Nephron progenitor cell (in vitro differentiated cells): ENCODE measurements at regions not wholly inside any gene's neighbourhood (a gene's known extent, or its start where the extent isn't known, plus 50 kb on each side); places are given as distances from the start of the nearest gene placed in this dataset.
A peak's percentile ranks its signal among the peaks of the same experiment; 100 is the strongest.
"Not testable (repeated sequence)": the region's sequence is repeated elsewhere in the genome, so short reads cannot be mapped to it uniquely, and the experiment has no call there.

ENCODE experiments used
- DNase-seq: peaks from one replicate; pipeline ENCODE4 v3.0.0; 2021
- H3K27ac Mint-ChIP-seq: 2 replicates; pipeline ENCODE4 v1.8.0; 2021; ENCODE audit warnings: mild to moderate bottlenecking, moderate library complexity, mixed read lengths
- H3K27me3 Mint-ChIP-seq: 2 replicates; pipeline ENCODE4 v1.8.0; 2021; ENCODE audit warnings: mild to moderate bottlenecking, low read depth, mixed read lengths; ENCODE audit not compliant: poor library complexity
- H3K36me3 Mint-ChIP-seq: 2 replicates; pipeline ENCODE4 v1.8.0; 2021; ENCODE audit warnings: low read depth, mixed read lengths
- H3K4me1 Mint-ChIP-seq: 2 replicates; pipeline ENCODE4 v1.8.0; 2021; ENCODE audit warnings: mixed read lengths
- H3K4me3 Mint-ChIP-seq: 2 replicates; pipeline ENCODE4 v1.8.0; 2021; ENCODE audit warnings: mild to moderate bottlenecking, moderate library complexity, mixed read lengths
- H3K9me3 Mint-ChIP-seq: 2 replicates; pipeline ENCODE4 v1.8.0; 2021; ENCODE audit warnings: mild to moderate bottlenecking, moderate library complexity, mixed read lengths
- CTCF ChIP-seq: fragments of 200-600 bp; sonication (generic); IDR thresholded peaks from 2 replicates; pipeline ENCODE4 v1.5.0; 2021; ENCODE audit warnings: antibody characterized with exemption

- Mint-ChIP-seq H3K9me3 (no peaks in the 10 kb centered on the region), H3K27ac (no peak overlapping the region), H3K36me3 (no peaks in the 10 kb centered on the region), H3K27me3 (no peaks in the 10 kb centered on the region), H3K4me1 (no peaks in the 10 kb centered on the region), H3K4me3 (no peak overlapping the region)
- TF ChIP-seq CTCF = no peak
- no peak for DNase-seq
These were observed 752.4 kb upstream of the SLC8A1 start for GRCh38 chr2:41204315-41204714.

- H3K27me3 Mint-ChIP-seq = no peaks in the 10 kb centered on the region
- no peaks in the 10 kb centered on the region for H3K4me1 Mint-ChIP-seq
- no peaks in the 10 kb centered on the region for H3K9me3 Mint-ChIP-seq
- TF ChIP-seq CTCF = no peak
- H3K4me3 Mint-ChIP-seq = no peak overlapping the region
- DNase-seq = no peak
- H3K36me3 Mint-ChIP-seq = no peaks in the 10 kb centered on the region
- no peak overlapping the region for H3K27ac Mint-ChIP-seq
These were observed 754.1 kb upstream of the SLC8A1 start for GRCh38 chr2:41206004-41206403.

- DNase-seq = no peak
- no peak overlapping the region for H3K27ac Mint-ChIP-seq
These were observed 755.7 kb upstream of the SLC8A1 start for GRCh38 chr2:41207578-41207977.

GRCh38 chr2:41210030-41210429 lies 758.1 kb upstream of the SLC8A1 start:
- not testable (repeated sequence) for H3K27ac Mint-ChIP-seq, DNase-seq, H3K36me3 Mint-ChIP-seq, H3K4me1 Mint-ChIP-seq, H3K9me3 Mint-ChIP-seq, H3K4me3 Mint-ChIP-seq, H3K27me3 Mint-ChIP-seq

More at GRCh38 chr2:41207578-41207977, 755.7 kb upstream of the SLC8A1 start:
- Mint-ChIP-seq H3K27me3 (no peaks in the 10 kb centered on the region), H3K4me1 (no peaks in the 10 kb centered on the region), H3K9me3 (no peaks in the 10 kb centered on the region), H3K36me3 (no peaks in the 10 kb centered on the region), H3K4me3 (no peak overlapping the region)
- TF ChIP-seq CTCF = no peak

- Mint-ChIP-seq H3K27me3 (no peaks in the 10 kb centered on the region), H3K9me3 (no peaks in the 10 kb centered on the region), H3K36me3 (no peaks in the 10 kb centered on the region), H3K4me3 (no peak overlapping the region), H3K4me1 (no peaks in the 10 kb centered on the region), H3K27ac (no peak overlapping the region)
- no peak for DNase-seq
- no peak for TF ChIP-seq CTCF
These were observed 765.1 kb upstream of the SLC8A1 start for GRCh38 chr2:41216978-41217377.

GRCh38 chr2:41222593-41222992 lies 770.7 kb upstream of the SLC8A1 start:
- no peak overlapping the region for H3K27ac Mint-ChIP-seq
- no peaks in the 10 kb centered on the region for H3K36me3 Mint-ChIP-seq
- TF ChIP-seq CTCF = no peak
- DNase-seq = no peak
- H3K27me3 Mint-ChIP-seq = no peaks in the 10 kb centered on the region
- H3K9me3 Mint-ChIP-seq = no peaks in the 10 kb centered on the region
- no peaks in the 10 kb centered on the region for H3K4me1 Mint-ChIP-seq
- no peak overlapping the region for H3K4me3 Mint-ChIP-seq

GRCh38 chr2:41234093-41234492 lies 782.2 kb upstream of the SLC8A1 start:
- H3K27ac Mint-ChIP-seq = peak overlapping the region; percentile 14
- no peaks in the 10 kb centered on the region for H3K27me3 Mint-ChIP-seq
- no peak for TF ChIP-seq CTCF

More at GRCh38 chr2:41234093-41234492, 782.2 kb upstream of the SLC8A1 start:
- Mint-ChIP-seq H3K9me3 (peaks cover 10% of the 10 kb centered on the region), H3K36me3 (no peaks in the 10 kb centered on the region), H3K4me3 (no peak overlapping the region), H3K4me1 (no peaks in the 10 kb centered on the region)
- no peak for DNase-seq
